22Rv1 (cell line): ENCODE measurements at regions not wholly inside any gene's neighbourhood (a gene's known extent, or its start where the extent isn't known, plus 50 kb on each side); places are given as distances from the start of the nearest gene placed in this dataset.

Source experiments
- H3K27ac ChIP-seq: fragments of 450-650 bp; 2 replicates; pipeline ENCODE4 v1.5.1; 2017
- ZFX ChIP-seq: fragments of 450-650 bp; IDR thresholded peaks from 2 replicates; pipeline ENCODE4 v1.6.1; 2017; ENCODE audit warnings: antibody characterized with exemption, borderline replicate concordance
- TF ChIP-seq, protein P1 (sequence below): fragments of 450-650 bp; IDR thresholded peaks from 2 replicates; pipeline ENCODE4 v1.5.1; 2017; ENCODE audit warnings: mild to moderate bottlenecking

- H3K27ac ChIP-seq = no peak overlapping the region
- no peak for TF ChIP-seq ZFX
- TF ChIP-seq, protein P1, sequence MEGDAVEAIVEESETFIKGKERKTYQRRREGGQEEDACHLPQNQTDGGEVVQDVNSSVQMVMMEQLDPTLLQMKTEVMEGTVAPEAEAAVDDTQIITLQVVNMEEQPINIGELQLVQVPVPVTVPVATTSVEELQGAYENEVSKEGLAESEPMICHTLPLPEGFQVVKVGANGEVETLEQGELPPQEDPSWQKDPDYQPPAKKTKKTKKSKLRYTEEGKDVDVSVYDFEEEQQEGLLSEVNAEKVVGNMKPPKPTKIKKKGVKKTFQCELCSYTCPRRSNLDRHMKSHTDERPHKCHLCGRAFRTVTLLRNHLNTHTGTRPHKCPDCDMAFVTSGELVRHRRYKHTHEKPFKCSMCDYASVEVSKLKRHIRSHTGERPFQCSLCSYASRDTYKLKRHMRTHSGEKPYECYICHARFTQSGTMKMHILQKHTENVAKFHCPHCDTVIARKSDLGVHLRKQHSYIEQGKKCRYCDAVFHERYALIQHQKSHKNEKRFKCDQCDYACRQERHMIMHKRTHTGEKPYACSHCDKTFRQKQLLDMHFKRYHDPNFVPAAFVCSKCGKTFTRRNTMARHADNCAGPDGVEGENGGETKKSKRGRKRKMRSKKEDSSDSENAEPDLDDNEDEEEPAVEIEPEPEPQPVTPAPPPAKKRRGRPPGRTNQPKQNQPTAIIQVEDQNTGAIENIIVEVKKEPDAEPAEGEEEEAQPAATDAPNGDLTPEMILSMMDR = no peak
Measured at GRCh38 chr4:137635108-137635507, 102.8 kb upstream of the PCDH18 start.

DNA sequence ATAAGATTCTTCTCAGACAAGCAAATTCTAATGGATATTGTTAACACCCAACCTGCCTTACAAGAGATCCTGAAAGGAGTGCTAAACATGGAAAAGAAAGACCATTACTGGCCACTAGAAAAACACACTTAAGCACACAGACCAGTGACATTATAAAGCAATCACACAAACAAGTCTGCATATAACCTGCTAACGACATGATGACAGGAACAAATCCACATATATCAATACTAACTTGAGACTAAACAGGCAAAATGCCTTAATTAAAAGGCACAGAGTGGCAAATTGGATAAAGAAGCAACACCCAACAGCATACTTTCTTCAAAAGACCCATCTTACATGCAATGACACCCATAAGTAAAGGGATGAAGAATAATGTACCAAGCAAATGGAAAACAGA is 100.5 kb upstream of the PCDH18 start:
- H3K27ac ChIP-seq = no peak overlapping the region
- no peak for TF ChIP-seq ZFX
- TF ChIP-seq, protein P1 = no peak

DNA sequence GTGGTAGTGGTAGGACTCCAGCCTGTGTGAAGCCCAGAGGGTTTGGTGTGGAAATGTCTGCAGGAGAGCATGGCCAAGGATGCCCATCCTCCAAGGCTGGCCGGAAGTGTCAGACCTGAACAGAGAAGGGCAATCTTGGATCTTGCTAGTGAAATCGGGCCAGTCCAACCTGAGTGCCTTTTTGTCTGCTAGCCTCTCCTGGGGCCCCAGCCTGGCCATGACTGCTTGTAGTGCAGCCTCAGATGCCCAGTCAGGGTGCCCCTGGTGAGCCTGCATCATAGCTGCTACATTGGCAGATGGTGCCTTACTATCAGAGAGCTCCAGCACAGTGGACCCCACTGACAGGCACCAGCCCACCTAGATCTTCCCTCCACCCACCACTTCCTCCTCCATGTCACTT is 99.3 kb upstream of the PCDH18 start:
- TF ChIP-seq, protein P1 = no peak
- TF ChIP-seq ZFX = no peak
- H3K27ac ChIP-seq = no peak overlapping the region

DNA sequence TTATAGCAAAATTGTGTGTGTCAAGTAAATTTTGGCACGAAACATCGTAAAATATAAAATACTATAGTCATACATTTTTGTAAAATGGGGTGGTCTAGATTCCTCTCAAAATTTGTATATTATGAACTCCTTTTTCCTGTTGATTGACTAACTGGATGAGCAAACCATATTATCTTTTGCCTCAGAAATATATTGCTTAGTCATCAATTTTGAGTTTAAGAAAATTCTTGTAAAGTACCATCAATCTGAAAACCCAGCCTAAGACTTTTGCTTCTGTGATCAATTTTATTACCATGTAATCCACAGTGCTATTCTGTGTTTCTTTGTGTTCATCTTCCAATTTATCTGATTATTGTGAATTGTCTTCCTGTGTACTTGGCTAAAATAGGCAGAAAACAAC is 98.0 kb upstream of the PCDH18 start:
- no peak for TF ChIP-seq ZFX
- TF ChIP-seq, protein P1 = no peak
- H3K27ac ChIP-seq = no peak overlapping the region

GRCh38 chr4:137627739-137628460 is 95.6 kb upstream of the PCDH18 start:
- TF ChIP-seq ZFX = no peak
- TF ChIP-seq, protein P1 = no peak
- H3K27ac ChIP-seq = no peak overlapping the region

DNA sequence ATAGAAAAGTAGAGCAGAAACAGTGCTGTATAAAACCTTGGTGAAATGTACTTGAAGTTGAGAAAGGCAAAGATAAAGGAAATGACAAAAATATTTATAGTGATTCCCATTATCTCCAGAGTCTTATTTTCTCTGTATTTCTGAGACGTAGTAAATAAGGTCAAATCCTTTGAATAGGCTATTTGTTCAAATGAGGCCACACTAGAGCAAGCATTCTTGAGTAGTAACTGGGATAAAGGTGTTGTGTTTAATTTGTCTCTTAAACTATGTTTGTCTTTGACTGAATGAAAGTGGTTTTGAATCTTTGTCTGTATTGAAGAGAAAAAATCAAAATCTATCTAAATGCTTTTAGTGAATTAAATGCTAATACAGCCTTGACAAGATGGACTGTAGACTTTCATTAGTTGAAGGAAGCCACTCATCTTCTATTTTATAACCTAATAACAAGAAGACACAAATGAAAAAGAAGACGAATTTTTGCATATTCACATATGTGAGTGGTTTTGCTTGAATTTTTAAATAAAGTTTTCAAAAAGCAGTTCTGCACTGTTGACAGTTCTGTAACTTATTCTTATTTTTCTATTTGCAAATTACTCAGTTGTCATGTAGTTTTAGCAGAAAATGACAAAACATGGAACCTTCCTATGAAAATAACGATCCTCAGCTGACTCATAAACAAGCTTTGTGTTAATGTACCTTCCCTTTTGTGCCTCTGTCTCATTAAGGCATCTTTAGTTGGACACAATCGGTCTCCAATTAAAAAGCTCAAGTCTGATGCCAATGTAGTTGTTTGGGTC is 94.8 kb upstream of the PCDH18 start:
- TF ChIP-seq, protein P1 = no peak
- TF ChIP-seq ZFX = no peak
- H3K27ac ChIP-seq = no peak overlapping the region

- no peak for TF ChIP-seq ZFX
- TF ChIP-seq, protein P1 = no peak
Measured at GRCh38 chr4:137623013-137623412, 90.7 kb upstream of the PCDH18 start.

More at GRCh38 chr4:137623013-137623412, 90.7 kb upstream of the PCDH18 start:
- no peak overlapping the region for H3K27ac ChIP-seq
